Type B pancreatic cell (in vitro differentiated cells): ENCODE measurements at regions not wholly inside any gene's neighbourhood (a gene's known extent, or its start where the extent isn't known, plus 50 kb on each side); places are given as distances from the start of the nearest gene placed in this dataset.
"Not testable (repeated sequence)": the region's sequence is repeated elsewhere in the genome, so short reads cannot be mapped to it uniquely, and the experiment has no call there.

Experiments used
- DNase-seq: peaks from one replicate; pipeline ENCODE4 v3.0.0; 2021; ENCODE audit warnings: mixed read lengths; ENCODE audit not compliant: unreplicated experiment; ENCODE audit errors: extremely low spot score
- H3K27ac Mint-ChIP-seq: 2 replicates; pipeline ENCODE4 v1.8.0; 2021; ENCODE audit warnings: mild to moderate bottlenecking, mixed read lengths
- H3K27me3 Mint-ChIP-seq: 2 replicates; pipeline ENCODE4 v1.8.0; 2021; ENCODE audit warnings: mixed read lengths
- H3K36me3 Mint-ChIP-seq: 2 replicates; pipeline ENCODE4 v1.8.0; 2021; ENCODE audit warnings: mixed read lengths
- H3K4me1 Mint-ChIP-seq: one replicate; pipeline ENCODE4 v1.8.0; 2021; ENCODE audit warnings: mixed read lengths; ENCODE audit not compliant: unreplicated experiment
- H3K4me3 Mint-ChIP-seq: 2 replicates; pipeline ENCODE4 v1.8.0; 2021; ENCODE audit warnings: mild to moderate bottlenecking, mixed read lengths
- H3K9me3 Mint-ChIP-seq: 2 replicates; pipeline ENCODE4 v1.8.0; 2021; ENCODE audit warnings: mixed read lengths
- TF ChIP-seq, protein P1 (sequence below): fragments of 200-600 bp; sonication (generic); conservative IDR thresholded peaks from 2 replicates; pipeline ENCODE4 v1.5.0; 2021; ENCODE audit warnings: antibody characterized with exemption, mild to moderate bottlenecking

GRCh38 chr4:116143198-116143597 is 942.2 kb downstream of the TRAM1L1 start:
- TF ChIP-seq, protein P1, sequence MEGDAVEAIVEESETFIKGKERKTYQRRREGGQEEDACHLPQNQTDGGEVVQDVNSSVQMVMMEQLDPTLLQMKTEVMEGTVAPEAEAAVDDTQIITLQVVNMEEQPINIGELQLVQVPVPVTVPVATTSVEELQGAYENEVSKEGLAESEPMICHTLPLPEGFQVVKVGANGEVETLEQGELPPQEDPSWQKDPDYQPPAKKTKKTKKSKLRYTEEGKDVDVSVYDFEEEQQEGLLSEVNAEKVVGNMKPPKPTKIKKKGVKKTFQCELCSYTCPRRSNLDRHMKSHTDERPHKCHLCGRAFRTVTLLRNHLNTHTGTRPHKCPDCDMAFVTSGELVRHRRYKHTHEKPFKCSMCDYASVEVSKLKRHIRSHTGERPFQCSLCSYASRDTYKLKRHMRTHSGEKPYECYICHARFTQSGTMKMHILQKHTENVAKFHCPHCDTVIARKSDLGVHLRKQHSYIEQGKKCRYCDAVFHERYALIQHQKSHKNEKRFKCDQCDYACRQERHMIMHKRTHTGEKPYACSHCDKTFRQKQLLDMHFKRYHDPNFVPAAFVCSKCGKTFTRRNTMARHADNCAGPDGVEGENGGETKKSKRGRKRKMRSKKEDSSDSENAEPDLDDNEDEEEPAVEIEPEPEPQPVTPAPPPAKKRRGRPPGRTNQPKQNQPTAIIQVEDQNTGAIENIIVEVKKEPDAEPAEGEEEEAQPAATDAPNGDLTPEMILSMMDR = no peak
- Mint-ChIP-seq H3K4me3 (no peak overlapping the region), H3K9me3 (no peaks in the 10 kb centered on the region), H3K36me3 (no peaks in the 10 kb centered on the region), H3K4me1 (no peaks in the 10 kb centered on the region), H3K27ac (no peak overlapping the region), H3K27me3 (no peaks in the 10 kb centered on the region)
- DNase-seq = no peak

DNA sequence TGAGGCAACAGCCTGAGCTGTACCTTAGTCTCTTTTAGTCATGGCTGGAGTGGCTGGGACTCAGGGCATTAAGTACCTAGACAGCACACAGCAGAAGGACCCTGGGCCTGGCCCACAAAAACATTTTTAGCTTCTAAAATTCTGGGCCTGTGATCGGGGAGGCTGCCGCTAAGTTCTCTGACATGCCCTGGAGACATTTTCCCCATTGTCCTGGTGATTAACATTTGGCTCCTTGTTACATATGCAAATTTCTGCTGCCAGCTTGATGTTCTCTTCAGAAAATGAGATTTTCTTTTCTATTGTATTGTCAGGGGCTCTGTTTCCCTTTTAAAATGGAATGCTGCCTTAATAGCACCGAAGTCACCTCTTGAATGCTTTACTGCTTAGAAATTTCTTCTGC is 952.4 kb downstream of the TRAM1L1 start:
- no peaks in the 10 kb centered on the region for H3K27me3 Mint-ChIP-seq
- H3K9me3 Mint-ChIP-seq = no peaks in the 10 kb centered on the region
- no peak overlapping the region for H3K27ac Mint-ChIP-seq
- TF ChIP-seq, protein P1 = no peak
- H3K4me3 Mint-ChIP-seq = no peak overlapping the region
- no peak for DNase-seq
- no peaks in the 10 kb centered on the region for H3K36me3 Mint-ChIP-seq
- no peaks in the 10 kb centered on the region for H3K4me1 Mint-ChIP-seq

DNA sequence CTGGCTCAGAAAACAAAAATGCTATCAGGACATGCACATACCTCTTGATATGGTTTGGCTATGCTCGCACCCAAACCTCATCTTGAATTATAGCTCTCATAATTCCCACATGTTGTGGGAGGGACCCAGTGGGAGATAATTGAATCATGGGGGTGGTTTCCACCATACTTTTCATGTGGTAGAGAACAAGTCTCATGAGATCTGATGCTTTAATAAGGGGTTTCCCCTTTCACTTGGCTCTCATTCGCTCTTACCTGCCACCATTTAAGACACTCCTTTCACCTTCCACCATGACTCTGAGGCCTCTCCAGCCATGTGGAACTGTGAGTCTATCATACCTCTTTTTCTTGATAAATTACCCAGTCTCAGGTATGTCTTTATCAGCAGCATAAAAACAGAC is 958.6 kb downstream of the TRAM1L1 start:
- Mint-ChIP-seq H3K4me3 (no peak overlapping the region), H3K27ac (no peak overlapping the region), H3K27me3 (no peaks in the 10 kb centered on the region), H3K4me1 (no peaks in the 10 kb centered on the region), H3K9me3 (no peaks in the 10 kb centered on the region), H3K36me3 (no peaks in the 10 kb centered on the region)
- DNase-seq = no peak
- TF ChIP-seq, protein P1 = no peak

GRCh38 chr4:116122124-116122523 is 963.3 kb downstream of the TRAM1L1 start:
- H3K4me3 Mint-ChIP-seq = no peak overlapping the region
- no peak overlapping the region for H3K27ac Mint-ChIP-seq
- no peak for DNase-seq
- H3K9me3 Mint-ChIP-seq = no peaks in the 10 kb centered on the region
- no peaks in the 10 kb centered on the region for H3K27me3 Mint-ChIP-seq
- no peaks in the 10 kb centered on the region for H3K36me3 Mint-ChIP-seq
- H3K4me1 Mint-ChIP-seq = no peaks in the 10 kb centered on the region
- TF ChIP-seq, protein P1 = no peak

DNA sequence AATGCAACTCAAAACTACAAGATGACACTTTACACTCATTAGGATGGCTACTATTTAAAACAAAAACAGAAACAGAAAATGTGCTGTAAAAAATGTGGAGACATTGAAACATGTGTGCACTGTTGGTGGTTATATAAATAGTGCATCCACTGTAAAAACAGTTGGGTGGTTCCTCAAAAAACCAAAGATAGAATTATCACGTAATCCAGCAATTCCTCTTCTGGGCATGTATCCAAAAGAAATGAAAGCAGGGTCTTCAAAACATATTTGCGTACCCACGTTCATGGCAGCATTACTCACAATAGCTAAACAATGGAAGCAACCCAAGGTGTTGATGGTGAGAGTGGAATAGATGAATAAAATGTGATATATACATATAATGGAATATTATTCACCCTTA is 967.2 kb downstream of the TRAM1L1 start:
- H3K27me3 Mint-ChIP-seq = no peaks in the 10 kb centered on the region
- H3K9me3 Mint-ChIP-seq = no peaks in the 10 kb centered on the region
- H3K36me3 Mint-ChIP-seq = no peaks in the 10 kb centered on the region
- no peak overlapping the region for H3K27ac Mint-ChIP-seq
- no peak for DNase-seq
- H3K4me3 Mint-ChIP-seq = no peak overlapping the region
- TF ChIP-seq, protein P1 = no peak
- H3K4me1 Mint-ChIP-seq = no peaks in the 10 kb centered on the region

- not testable (repeated sequence) for H3K36me3 Mint-ChIP-seq, H3K9me3 Mint-ChIP-seq, H3K27ac Mint-ChIP-seq, H3K4me3 Mint-ChIP-seq, H3K27me3 Mint-ChIP-seq, H3K4me1 Mint-ChIP-seq, DNase-seq
These were observed 972.5 kb downstream of the TRAM1L1 start for GRCh38 chr4:116112861-116113260.
